Stimulated activated memory B cell treated with anti-CD40 and anti-IgM and Interleukin-4, amounts not matched to agents 10 μg/mL and 1 μg/mL and 100 μg/mL, for 72 hours (primary cell): ENCODE measurements at regions not wholly inside any gene's neighbourhood (a gene's known extent, or its start where the extent isn't known, plus 50 kb on each side); places are given as distances from the start of the nearest gene placed in this dataset.

Experiments used
- ATAC-seq: fragments of 150-1000 bp; cut with Tn5 transposase; 2 replicates; pipeline ENCODE4 v1.10.0; 2021
- H3K27ac Mint-ChIP-seq: one replicate; pipeline ENCODE4 v1.8.0; 2022; ENCODE audit warnings: mild to moderate bottlenecking, mixed read lengths
- H3K27me3 Mint-ChIP-seq: one replicate; pipeline ENCODE4 v1.8.0; 2022; ENCODE audit warnings: mixed read lengths
- H3K36me3 Mint-ChIP-seq: one replicate; pipeline ENCODE4 v1.8.0; 2022; ENCODE audit warnings: mixed read lengths
- H3K4me1 Mint-ChIP-seq: one replicate; pipeline ENCODE4 v1.8.0; 2022; ENCODE audit warnings: mixed read lengths
- H3K4me3 Mint-ChIP-seq: one replicate; pipeline ENCODE4 v1.8.0; 2022; ENCODE audit warnings: mild to moderate bottlenecking, moderate library complexity, mixed read lengths
- H3K9me3 Mint-ChIP-seq: one replicate; pipeline ENCODE4 v1.8.0; 2022; ENCODE audit warnings: mixed read lengths

DNA sequence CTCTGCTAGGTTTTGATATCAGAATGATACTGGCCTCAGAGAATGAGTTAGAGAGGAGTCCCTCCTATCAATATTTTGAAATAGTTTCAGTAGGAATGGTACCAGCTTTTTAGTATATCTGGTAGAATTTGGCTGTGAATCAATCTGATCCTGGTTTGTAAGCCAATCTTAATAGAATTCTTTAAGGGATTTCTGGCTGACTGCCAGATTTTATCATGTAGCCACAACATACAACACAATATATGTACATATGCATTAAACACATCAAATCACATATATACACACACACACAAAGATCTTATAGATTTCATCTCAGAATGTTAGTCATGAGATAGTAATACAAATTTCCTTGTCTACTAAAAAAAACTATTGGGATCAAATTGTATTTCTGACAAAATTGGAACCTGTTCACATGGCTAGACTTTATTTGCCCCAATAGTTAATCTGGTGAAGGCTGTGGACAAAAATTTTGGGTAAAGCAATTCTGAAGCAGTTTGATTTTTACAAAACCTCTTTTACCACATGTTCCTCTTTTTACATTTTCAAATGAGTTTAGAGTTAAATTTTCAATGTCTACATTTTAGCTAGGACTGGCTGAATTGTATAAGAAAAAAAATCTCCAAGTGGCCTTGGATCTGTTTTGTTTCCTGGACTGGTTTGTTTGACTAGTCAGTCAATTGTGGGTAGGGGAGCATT, 151.7 kb downstream of the FASLG start:
- H3K4me1 Mint-ChIP-seq, result peaks cover 21% of the 10 kb centered on the region
- no peak overlapping the region for H3K4me3 Mint-ChIP-seq
- peaks cover 10% of the 10 kb centered on the region for H3K9me3 Mint-ChIP-seq
- peaks cover 10% of the 10 kb centered on the region for H3K36me3 Mint-ChIP-seq
- ATAC-seq, result no peak
- H3K27me3 Mint-ChIP-seq, result no peaks in the 10 kb centered on the region
- no peak overlapping the region for H3K27ac Mint-ChIP-seq

DNA sequence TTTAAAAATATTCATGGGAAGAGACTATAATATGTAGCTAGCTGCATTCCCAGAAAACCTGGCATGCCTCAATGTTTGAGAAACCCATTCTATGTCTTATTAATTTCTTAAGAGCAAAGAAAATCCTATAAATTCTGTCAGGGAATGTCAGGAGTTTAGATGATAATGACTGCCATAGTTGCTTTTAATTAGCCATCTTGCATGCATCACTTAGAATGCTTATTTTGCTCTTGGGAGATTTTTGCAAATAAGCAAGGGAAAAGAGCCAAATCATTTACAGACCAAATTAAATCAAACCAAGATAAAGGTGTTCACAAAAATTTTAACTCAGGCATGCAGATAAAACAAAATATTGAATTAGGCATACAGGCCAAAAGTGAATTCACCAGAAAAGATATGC, 152.8 kb downstream of the FASLG start:
- Mint-ChIP-seq H3K27ac (no peak overlapping the region), H3K4me1 (peaks cover 26% of the 10 kb centered on the region), H3K36me3 (peaks cover 10% of the 10 kb centered on the region), H3K4me3 (no peak overlapping the region), H3K27me3 (no peaks in the 10 kb centered on the region), H3K9me3 (peaks cover 10% of the 10 kb centered on the region)
- ATAC-seq, result no peak

DNA sequence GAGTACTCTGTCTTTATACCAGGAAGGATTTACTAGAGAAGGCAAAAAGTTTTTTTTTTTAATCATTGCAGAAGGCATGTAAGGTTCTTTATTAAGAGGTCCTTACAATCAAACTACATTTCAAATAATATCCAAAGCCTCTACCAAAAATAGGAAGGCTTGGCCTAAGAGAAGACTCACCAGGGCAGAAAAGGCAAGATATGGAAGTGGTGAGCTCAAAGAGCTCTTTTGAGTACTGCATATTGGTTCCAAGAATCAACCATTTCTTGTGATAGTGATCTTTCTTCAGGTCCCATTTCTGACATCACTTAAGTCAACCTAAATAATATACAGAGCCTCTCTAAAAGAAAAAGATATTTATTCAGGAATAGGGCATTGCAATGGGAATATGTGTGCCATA, 153.2 kb downstream of the FASLG start:
- no peak overlapping the region for H3K27ac Mint-ChIP-seq
- H3K4me1 Mint-ChIP-seq, result peaks cover 30% of the 10 kb centered on the region
- H3K36me3 Mint-ChIP-seq, result peaks cover 10% of the 10 kb centered on the region
- ATAC-seq, result no peak
- H3K27me3 Mint-ChIP-seq, result no peaks in the 10 kb centered on the region
- peaks cover 10% of the 10 kb centered on the region for H3K9me3 Mint-ChIP-seq
- no peak overlapping the region for H3K4me3 Mint-ChIP-seq

DNA sequence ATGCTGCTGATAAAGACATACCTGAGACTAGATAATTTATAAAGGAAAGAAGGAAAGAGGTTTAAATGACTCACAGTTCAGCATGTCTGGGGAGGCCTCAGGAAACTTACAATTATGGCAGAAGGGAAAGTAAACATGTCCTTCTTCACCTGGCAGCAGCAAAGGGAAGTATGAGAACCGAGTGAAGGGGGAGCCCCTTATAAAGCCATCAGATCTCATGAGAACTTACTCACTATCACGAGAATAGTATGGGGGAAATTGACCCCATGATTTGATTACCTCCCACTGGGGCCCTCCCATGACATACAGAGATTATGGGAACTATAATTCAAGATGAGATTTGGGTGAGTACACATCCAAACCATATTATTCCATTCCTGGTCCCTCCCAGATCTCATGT, 154.4 kb downstream of the FASLG start:
- Mint-ChIP-seq H3K36me3 (peaks cover 5% of the 10 kb centered on the region), H3K27ac (peak overlapping the region; percentile 53), H3K4me3 (no peak overlapping the region), H3K27me3 (no peaks in the 10 kb centered on the region), H3K4me1 (peaks cover 42% of the 10 kb centered on the region), H3K9me3 (peaks cover 7% of the 10 kb centered on the region)
- no peak for ATAC-seq

DNA sequence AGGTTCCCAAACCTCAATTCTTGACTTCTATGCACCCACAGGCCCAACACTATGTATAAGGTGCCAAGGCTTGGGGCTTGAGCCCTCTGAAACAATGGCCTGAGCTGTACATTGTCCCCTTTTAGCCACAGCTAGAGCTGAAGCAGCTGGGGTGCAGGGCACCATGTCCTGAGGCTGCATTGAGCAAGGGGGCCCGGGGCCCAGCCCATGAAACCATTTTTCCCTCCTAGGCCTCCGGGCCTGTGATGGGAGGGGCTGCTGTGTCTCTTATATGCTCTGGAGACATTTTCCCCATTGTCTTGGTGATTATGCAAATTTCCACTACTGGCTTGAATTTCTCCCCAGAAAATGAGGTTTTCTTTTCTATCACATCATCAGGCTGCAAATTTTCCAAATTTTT, 155.5 kb downstream of the FASLG start:
- H3K27me3 Mint-ChIP-seq, result no peaks in the 10 kb centered on the region
- H3K36me3 Mint-ChIP-seq, result peaks cover 5% of the 10 kb centered on the region
- ATAC-seq, result no peak
- H3K4me3 Mint-ChIP-seq, result no peak overlapping the region
- H3K4me1 Mint-ChIP-seq, result peaks cover 45% of the 10 kb centered on the region
- H3K9me3 Mint-ChIP-seq, result peaks cover 7% of the 10 kb centered on the region
- H3K27ac Mint-ChIP-seq, result no peak overlapping the region

DNA sequence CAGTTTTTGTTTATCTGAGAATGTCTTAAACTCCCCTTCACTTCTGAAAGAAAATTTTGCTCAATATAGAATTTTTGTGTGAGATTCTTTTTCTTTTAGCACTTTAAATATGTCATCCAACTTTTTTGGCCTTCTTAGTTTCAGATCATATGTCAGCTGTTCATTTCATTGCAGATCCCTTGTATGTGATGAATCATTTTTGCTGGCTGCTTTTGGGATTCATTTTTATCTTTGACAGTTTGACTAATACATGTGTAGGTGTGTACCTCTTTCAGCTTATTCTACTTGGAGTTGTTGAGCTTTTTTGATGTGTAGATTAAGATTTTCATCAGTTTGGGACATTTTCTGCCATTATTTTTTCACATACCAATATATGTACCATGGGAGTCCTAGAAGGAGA, 156.8 kb downstream of the FASLG start:
- peaks cover 5% of the 10 kb centered on the region for H3K36me3 Mint-ChIP-seq
- peaks cover 50% of the 10 kb centered on the region for H3K4me1 Mint-ChIP-seq
- no peaks in the 10 kb centered on the region for H3K27me3 Mint-ChIP-seq
- no peak overlapping the region for H3K4me3 Mint-ChIP-seq
- peaks cover 7% of the 10 kb centered on the region for H3K9me3 Mint-ChIP-seq
- no peak overlapping the region for H3K27ac Mint-ChIP-seq
- ATAC-seq, result no peak

DNA sequence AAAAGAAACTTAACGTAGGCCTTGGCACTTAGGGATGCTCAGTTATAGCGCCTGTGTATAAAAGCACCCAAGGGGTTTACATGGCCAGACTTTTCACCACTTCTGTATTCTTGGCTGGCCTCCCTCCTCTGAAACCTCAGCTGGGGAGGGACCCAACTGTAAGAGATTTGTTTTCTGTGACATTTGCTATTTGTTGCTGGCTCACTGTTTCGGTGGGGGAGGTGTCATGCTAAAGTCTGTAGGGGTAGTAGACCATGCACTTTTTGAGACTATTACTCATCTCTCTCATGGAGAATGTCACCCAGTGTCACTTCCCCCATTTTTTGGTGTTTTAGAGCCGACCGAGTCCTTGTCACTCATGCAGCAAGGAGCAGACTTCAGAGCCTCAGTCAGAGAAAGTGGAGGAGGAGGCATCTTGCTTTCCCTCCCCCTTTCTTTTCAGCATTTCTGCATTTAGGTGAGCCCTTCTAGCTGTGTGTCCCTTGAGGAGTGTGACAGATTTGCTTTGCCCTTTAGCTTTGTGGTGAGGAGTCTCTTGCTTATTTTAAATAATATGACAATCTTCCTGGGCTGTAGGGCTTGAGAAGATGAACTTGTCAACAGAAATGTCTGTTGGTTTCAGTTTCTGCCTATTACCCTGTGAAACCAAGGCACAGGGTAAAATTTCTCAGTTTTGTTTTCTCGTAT, 160.1 kb downstream of the FASLG start:
- Mint-ChIP-seq H3K9me3 (no peaks in the 10 kb centered on the region), H3K4me1 (peaks cover 41% of the 10 kb centered on the region), H3K36me3 (no peaks in the 10 kb centered on the region), H3K4me3 (peak overlapping the region; percentile 58), H3K27ac (peak overlapping the region; percentile 48), H3K27me3 (no peaks in the 10 kb centered on the region)
- ATAC-seq, result peak; percentile 97

DNA sequence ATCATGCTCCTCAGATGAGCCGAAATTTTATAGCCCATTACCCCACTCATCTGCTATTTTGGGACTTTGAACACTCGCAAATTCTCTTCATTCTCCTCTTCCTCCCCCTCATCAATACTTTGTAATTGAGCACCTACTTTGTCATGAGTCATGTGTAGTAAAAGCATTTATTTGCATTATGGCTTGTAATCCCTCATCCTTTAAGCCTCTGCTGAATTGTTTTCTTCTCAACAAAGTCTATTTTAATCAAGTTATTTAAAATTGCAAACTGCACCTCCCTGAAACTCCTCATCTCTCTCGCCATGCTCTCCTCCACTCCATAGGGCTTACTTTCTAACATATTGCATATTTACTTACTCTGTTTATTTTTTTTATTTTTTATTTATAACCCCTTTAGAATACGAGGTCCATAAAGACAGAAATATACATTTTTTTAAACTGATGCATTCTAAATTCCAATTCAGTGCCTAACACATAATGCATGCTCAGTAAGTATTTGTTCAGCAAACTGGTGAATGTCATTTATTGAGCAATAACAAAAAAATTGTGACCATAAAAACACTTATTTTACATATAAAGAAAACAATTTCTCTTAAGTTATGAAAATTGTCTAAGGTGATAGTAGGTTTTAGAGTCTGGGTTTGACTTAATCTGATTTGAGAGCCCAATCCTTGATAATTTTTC, 161.7 kb downstream of the FASLG start:
- ATAC-seq, result no peak
- Mint-ChIP-seq H3K9me3 (no peaks in the 10 kb centered on the region), H3K4me3 (no peak overlapping the region), H3K36me3 (no peaks in the 10 kb centered on the region), H3K27me3 (no peaks in the 10 kb centered on the region), H3K4me1 (peaks cover 41% of the 10 kb centered on the region), H3K27ac (peak overlapping the region; percentile 48)

DNA sequence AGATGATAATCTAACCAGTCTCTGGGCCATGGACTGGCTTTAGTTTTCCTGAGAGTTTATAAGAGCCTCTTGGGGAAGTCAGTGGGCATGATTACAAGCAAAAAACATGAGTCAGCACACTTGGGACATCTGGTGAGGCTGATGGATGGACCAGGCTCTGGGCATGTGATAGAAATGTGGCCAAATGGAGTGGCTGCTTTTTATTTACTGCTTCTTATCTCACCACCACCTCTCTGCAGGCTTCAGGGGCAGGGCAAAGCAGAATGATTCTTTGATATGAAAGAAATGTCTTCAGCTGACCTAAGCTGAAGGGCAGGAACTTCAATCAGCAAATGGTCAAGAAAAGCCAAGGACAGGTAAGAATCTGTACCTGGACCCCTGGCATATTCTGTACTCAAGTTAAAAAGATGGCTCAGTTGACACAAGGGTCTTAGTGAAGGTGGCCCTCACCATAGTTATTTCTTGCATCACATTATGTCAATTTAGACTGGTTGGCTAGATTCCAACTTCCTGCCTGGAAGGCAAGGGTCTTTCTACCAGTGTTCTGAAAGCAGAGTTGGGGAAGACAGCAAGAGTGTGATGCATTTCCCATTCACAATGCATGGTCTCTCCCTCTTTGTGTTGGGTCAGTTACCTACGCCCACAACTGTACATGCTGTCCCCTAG, 162.8 kb downstream of the FASLG start:
- no peak overlapping the region for H3K4me3 Mint-ChIP-seq
- H3K27me3 Mint-ChIP-seq, result no peaks in the 10 kb centered on the region
- peaks cover 35% of the 10 kb centered on the region for H3K4me1 Mint-ChIP-seq
- ATAC-seq, result no peak
- H3K9me3 Mint-ChIP-seq, result no peaks in the 10 kb centered on the region
- H3K27ac Mint-ChIP-seq, result no peak overlapping the region
- H3K36me3 Mint-ChIP-seq, result no peaks in the 10 kb centered on the region

DNA sequence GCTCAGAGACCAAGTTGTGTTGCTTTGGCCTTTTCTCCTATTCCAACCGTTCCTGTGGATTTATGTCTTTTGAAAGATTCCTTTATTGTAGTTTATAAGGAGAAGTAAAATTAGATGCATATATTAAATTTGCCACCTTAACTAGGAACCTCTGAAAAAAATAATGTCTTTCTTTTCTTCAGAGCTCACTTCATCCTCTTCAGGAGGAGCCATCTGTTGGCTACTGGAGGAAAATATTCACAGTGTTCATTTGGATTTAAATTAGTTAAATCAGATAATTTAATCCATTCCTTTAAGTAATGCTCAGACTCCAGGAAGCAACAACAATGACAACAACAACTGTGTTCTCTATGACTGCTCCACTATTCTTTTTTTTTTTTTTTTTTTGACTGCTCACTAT, 164.0 kb downstream of the FASLG start:
- H3K36me3 Mint-ChIP-seq, result no peaks in the 10 kb centered on the region
- ATAC-seq, result no peak
- H3K4me3 Mint-ChIP-seq, result no peak overlapping the region
- H3K4me1 Mint-ChIP-seq, result peaks cover 23% of the 10 kb centered on the region
- H3K27ac Mint-ChIP-seq, result peak overlapping the region; percentile 38
- no peaks in the 10 kb centered on the region for H3K27me3 Mint-ChIP-seq
- H3K9me3 Mint-ChIP-seq, result no peaks in the 10 kb centered on the region

DNA sequence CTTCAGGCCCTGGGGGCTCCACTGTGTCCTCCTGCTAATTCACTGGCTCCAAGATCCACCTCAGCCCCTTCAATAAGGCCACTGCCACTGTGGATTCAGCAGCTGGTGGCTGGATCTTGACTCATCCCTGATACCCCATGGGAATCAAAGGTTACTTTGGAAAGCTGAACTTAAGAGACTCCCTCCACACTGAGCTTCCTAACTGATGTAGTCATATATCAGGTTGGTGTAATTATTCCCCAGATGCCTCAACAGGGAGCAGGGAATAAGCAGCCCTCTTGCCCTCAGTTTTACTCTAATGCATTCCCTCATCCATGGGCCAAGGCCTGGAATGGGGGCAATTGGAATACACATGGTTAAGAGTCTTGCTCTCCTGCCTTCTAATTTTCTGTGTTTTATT, 164.6 kb downstream of the FASLG start:
- Mint-ChIP-seq H3K4me1 (peaks cover 17% of the 10 kb centered on the region), H3K36me3 (no peaks in the 10 kb centered on the region), H3K9me3 (no peaks in the 10 kb centered on the region), H3K27me3 (no peaks in the 10 kb centered on the region), H3K4me3 (no peak overlapping the region), H3K27ac (peak overlapping the region; percentile 38)
- ATAC-seq, result no peak

DNA sequence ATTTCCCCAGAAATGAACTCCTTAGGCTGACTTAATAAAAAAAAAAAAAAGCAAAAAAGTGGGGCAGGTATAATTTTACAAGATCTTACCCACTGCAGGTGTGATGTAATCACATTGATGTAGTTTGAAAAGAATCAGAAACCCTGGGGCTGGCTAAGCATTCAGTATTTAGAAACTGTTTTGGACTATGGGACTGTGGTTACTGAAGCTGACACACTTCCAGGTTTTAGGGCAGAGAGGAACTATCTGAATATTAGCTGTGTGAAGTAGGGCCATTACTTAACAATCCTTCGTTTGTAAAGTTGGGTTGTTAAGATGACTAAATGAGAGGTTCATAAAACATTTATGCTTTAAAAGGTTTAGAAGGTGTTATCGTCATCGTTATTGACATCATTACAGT, 165.3 kb downstream of the FASLG start:
- Mint-ChIP-seq H3K27me3 (no peaks in the 10 kb centered on the region), H3K4me3 (no peak overlapping the region), H3K9me3 (no peaks in the 10 kb centered on the region), H3K36me3 (no peaks in the 10 kb centered on the region), H3K4me1 (peaks cover 15% of the 10 kb centered on the region), H3K27ac (no peak overlapping the region)
- ATAC-seq, result no peak

DNA sequence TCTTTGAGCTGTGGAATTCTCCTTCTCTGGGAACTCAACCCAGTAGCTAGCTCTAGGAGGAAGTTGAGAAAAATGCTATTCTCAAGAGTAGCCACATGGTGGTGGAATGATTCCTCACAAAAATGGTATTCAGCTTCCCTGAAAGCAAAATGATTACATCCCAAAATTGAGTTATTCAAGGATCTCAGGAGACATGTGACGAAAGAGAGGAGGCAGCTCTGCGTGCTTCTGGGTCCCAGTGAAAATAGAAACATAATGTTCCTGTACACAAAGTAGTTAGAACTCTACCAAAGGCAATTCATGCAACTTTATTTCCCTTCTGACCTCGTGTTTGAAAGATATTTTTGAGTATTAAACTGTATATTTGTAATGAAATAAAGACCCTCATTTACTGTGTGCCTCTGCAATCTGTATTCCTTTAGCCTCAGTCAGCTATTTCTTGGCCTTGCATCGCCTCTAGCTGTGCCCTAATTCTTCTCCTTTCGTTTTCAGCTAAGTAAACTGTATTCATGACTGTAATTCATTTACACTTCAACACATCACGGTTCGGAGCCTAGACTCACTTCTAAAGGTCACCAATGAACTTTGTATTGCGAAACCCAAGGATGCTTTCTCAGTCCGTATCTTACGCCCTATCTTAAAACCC, 167.3 kb downstream of the FASLG start:
- no peak overlapping the region for H3K4me3 Mint-ChIP-seq
- no peak for ATAC-seq
- no peaks in the 10 kb centered on the region for H3K4me1 Mint-ChIP-seq
- no peaks in the 10 kb centered on the region for H3K36me3 Mint-ChIP-seq
- H3K27ac Mint-ChIP-seq, result no peak overlapping the region
- H3K9me3 Mint-ChIP-seq, result no peaks in the 10 kb centered on the region
- H3K27me3 Mint-ChIP-seq, result no peaks in the 10 kb centered on the region

DNA sequence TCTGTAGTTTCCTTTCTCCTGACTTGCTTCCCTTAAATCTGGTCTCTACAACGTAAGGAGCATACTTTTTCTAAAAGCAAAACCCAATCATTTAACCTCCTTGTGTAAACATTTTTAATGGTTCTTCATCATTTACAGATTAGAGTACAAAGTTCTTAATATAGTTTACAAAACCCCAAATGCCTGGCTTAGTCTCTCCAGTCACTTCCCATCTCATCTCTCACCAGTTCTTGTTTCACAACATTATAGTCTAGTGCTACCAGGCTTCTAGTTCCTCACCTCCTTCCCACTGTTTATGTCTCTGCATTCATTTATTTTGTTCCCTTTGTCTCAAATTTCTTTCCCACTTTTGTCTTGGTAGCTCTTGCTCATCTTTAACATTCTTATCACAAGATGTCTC, 168.4 kb downstream of the FASLG start:
- Mint-ChIP-seq H3K27ac (no peak overlapping the region), H3K27me3 (no peaks in the 10 kb centered on the region), H3K9me3 (no peaks in the 10 kb centered on the region), H3K4me3 (no peak overlapping the region), H3K4me1 (peaks cover 5% of the 10 kb centered on the region), H3K36me3 (no peaks in the 10 kb centered on the region)
- ATAC-seq, result no peak

DNA sequence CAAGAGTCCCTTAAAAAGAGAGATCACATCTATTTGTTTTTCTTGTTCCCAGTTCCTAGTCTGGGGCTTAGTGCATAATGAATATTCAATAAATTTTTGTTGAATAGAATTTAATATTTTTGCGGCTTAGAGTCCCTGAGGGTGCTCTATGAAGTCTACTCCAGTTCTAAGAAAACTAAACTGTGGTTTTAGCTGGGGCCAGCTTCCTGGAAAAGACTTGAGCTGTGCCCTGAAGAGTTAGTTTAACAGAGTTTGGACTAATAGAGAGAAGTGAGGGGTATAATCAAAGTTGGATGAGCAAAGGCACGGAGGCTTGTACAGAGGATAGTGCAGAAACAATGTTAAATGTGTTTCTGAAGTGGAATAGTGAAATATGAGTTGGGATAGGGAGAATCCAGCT, 168.9 kb downstream of the FASLG start:
- Mint-ChIP-seq H3K4me1 (peaks cover 10% of the 10 kb centered on the region), H3K36me3 (no peaks in the 10 kb centered on the region), H3K9me3 (no peaks in the 10 kb centered on the region), H3K27me3 (no peaks in the 10 kb centered on the region), H3K27ac (no peak overlapping the region), H3K4me3 (no peak overlapping the region)
- no peak for ATAC-seq
